HEK293 (cell line): ENCODE measurements at regions not wholly inside any gene's neighbourhood (a gene's known extent, or its start where the extent isn't known, plus 50 kb on each side); places are given as distances from the start of the nearest gene placed in this dataset.

Experiments used
- CTCF ChIA-PET: fragments of 350-600 bp; formaldehyde crosslinking; extraction: SDS; loops from one replicate; lab custom pipeline; 2021; ENCODE audit warnings: antibody characterized with exemption; lab: Yijun Ruan, JAX
- POLR2A ChIA-PET: fragments of 300-600 bp; formaldehyde crosslinking; extraction: SDS; loops from one replicate; lab custom pipeline; 2020; ENCODE audit warnings: antibody characterized with exemption, inconsistent platforms; lab: Yijun Ruan, JAX
- H3K27ac ChIP-seq: fragments of 200-500 bp; sonication (Bioruptor generic); 2 replicates; pipeline ENCODE4 v1.5.1; 2014; ENCODE audit warnings: low read depth, low read length, control low read depth, inconsistent platforms; ENCODE audit errors: extremely low read depth
- H3K36me3 ChIP-seq, 2 experiments: fragments of 200-500 bp in 1 of 2; sonication (Bioruptor generic) in 1 of 2; 1 replicate in 1 of 2; 2 replicates in 1 of 2; pipeline ENCODE4 v1.5.1; 2014 to 2017; ENCODE audit warnings: inconsistent platforms in 2 of 2, low read length in 2 of 2; ENCODE audit not compliant: control insufficient read depth in 2 of 2, insufficient read depth in 1 of 2
- H3K4me1 ChIP-seq: fragments of 200-500 bp; sonication (Bioruptor generic); 2 replicates; pipeline ENCODE4 v1.5.1; 2014; ENCODE audit warnings: mild to moderate bottlenecking, low read length, inconsistent platforms; ENCODE audit not compliant: control insufficient read depth, insufficient read depth
- H3K4me3 ChIP-seq: 2 replicates; pipeline ENCODE4 v1.5.1; 2011; ENCODE audit warnings: low read depth, mild to moderate bottlenecking, control low read depth, low read length, moderate library complexity
- H3K9me3 ChIP-seq: fragments of 200-500 bp; sonication (Bioruptor generic); 2 replicates; pipeline ENCODE4 v1.5.1; 2014; ENCODE audit warnings: low read depth, low read length, inconsistent platforms; ENCODE audit not compliant: control insufficient read depth, insufficient read depth
- EGR2 ChIP-seq: fragments of 450-650 bp; formaldehyde crosslinking; IDR thresholded peaks from 2 replicates; pipeline ENCODE4 v1.5.1; 2016; ENCODE audit warnings: low read depth, missing biosample characterization, missing genetic modification characterization
- FEZF1 ChIP-seq: fragments of 450-650 bp; formaldehyde crosslinking; IDR thresholded peaks from 2 replicates; pipeline ENCODE4 v1.5.1; 2016; ENCODE audit warnings: missing biosample characterization, missing genetic modification characterization
- KLF1 ChIP-seq: fragments of 450-650 bp; formaldehyde crosslinking; IDR thresholded peaks from 2 replicates; pipeline ENCODE4 v1.5.1; 2016; ENCODE audit warnings: missing biosample characterization, missing genetic modification characterization
- TRIM28 ChIP-seq: IDR thresholded peaks from 2 replicates; pipeline ENCODE4 v1.6.1; 2011; ENCODE audit warnings: low read length, control low read depth, borderline replicate concordance
- ZBTB21 ChIP-seq: fragments of 450-650 bp; formaldehyde crosslinking; IDR thresholded peaks from 2 replicates; pipeline ENCODE4 v1.5.1; 2017; ENCODE audit warnings: missing biosample characterization, missing genetic modification characterization
- ZNF140 ChIP-seq: fragments of 450-650 bp; formaldehyde crosslinking; IDR thresholded peaks from 2 replicates; pipeline ENCODE4 v1.5.1; 2016; ENCODE audit warnings: missing biosample characterization, missing genetic modification characterization
- ZNF26 ChIP-seq: fragments of 450-650 bp; formaldehyde crosslinking; IDR thresholded peaks from 2 replicates; pipeline ENCODE4 v1.5.1; 2016; ENCODE audit warnings: missing biosample characterization, missing genetic modification characterization
- ZNF341 ChIP-seq: fragments of 450-650 bp; formaldehyde crosslinking; IDR thresholded peaks from 2 replicates; pipeline ENCODE4; 2016; ENCODE audit warnings: low read depth, missing biosample characterization, missing genetic modification characterization
- ZNF366 ChIP-seq: fragments of 450-650 bp; formaldehyde crosslinking; conservative IDR thresholded peaks from 2 replicates; pipeline ENCODE4 v1.5.1; 2016; ENCODE audit warnings: missing biosample characterization, missing genetic modification characterization
- ZNF548 ChIP-seq: fragments of 450-650 bp; formaldehyde crosslinking; IDR thresholded peaks from 2 replicates; pipeline ENCODE4 v1.5.1; 2016; ENCODE audit warnings: missing biosample characterization, missing genetic modification characterization
- ZNF585B ChIP-seq: fragments of 450-650 bp; formaldehyde crosslinking; IDR thresholded peaks from 2 replicates; pipeline ENCODE4 v1.5.1; 2016; ENCODE audit warnings: missing biosample characterization, missing genetic modification characterization
- ZNF596 ChIP-seq: fragments of 450-650 bp; IDR thresholded peaks from 2 replicates; pipeline ENCODE4 v1.5.0; 2018; ENCODE audit warnings: missing biosample characterization, mild to moderate bottlenecking, missing genetic modification characterization, moderate library complexity
- ZNF626 ChIP-seq: fragments of 450-650 bp; sonication (Bioruptor Pico); formaldehyde crosslinking; IDR thresholded peaks from 2 replicates; pipeline ENCODE4 v1.5.1; 2018; ENCODE audit warnings: missing biosample characterization, missing genetic modification characterization, inconsistent platforms
- ZNF654 ChIP-seq: fragments of 450-650 bp; formaldehyde crosslinking; IDR thresholded peaks from 2 replicates; pipeline ENCODE4 v1.5.1; 2016; ENCODE audit warnings: low read depth, missing biosample characterization, missing genetic modification characterization
- ZNF776 ChIP-seq: fragments of 450-650 bp; formaldehyde crosslinking; IDR thresholded peaks from 2 replicates; pipeline ENCODE4 v1.5.0; 2017; ENCODE audit warnings: missing biosample characterization, missing genetic modification characterization, borderline replicate concordance
- ZNF843 ChIP-seq: fragments of 450-650 bp; formaldehyde crosslinking; IDR thresholded peaks from 2 replicates; pipeline ENCODE4 v1.5.1; 2016; ENCODE audit warnings: missing biosample characterization, missing genetic modification characterization
- TF ChIP-seq, protein P1 (sequence below): fragments of 450-650 bp; formaldehyde crosslinking; IDR thresholded peaks from 2 replicates; pipeline ENCODE4 v1.5.1; 2016; ENCODE audit warnings: missing biosample characterization, missing genetic modification characterization
- TF ChIP-seq, protein P2 (sequence below): sonication (generic); formaldehyde crosslinking; IDR thresholded peaks from 2 replicates; pipeline ENCODE4 v1.8.1; 2022; ENCODE audit warnings: mild to moderate bottlenecking, moderate library complexity, missing genetic modification reagents

DNA sequence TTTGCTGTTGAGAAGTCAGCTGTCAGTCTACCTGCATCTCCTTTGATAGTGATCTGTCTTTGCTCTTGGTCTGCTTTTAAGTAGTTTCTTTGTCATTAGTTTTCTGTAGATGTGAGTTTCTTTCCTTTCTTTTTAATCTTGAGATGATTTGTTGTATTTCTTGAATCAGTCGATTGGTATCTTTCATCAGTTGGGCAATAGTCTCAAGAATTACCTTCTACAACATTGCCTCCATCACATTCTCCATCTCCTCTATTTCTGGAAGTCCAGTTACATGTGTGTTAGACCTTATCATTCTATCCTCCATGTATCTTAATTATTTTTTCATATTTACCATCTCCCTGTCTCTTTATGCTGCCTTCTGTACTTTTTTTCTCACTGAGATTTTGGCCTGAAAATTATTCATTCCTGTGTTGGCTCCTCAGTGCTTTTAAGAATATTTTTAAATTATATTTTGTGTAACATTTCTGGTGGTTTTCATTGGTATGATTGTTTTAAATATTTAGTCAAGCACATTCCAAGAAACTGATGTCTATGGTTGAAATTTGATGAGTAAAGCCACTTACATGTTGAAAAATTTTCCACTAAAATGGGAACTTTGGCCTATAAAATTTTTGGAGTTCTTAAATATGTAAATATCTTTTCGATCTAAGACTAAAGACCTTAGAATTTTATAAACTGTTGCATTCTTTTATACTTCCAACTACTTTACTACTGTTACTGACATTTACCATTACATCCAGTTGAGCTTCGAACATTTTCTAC, 239.5 kb upstream of the MGAT5 start:
- POLR2A ChIA-PET, result interaction anchor here (0.5 kb wide), 1 partner anchor 1358 kb away, joined by 3 read pairs; no protein-coding TSS in a partner anchor
- TF ChIP-seq ZNF140 (tag by site-specific recombination) (no peak), ZNF366 (tag by site-specific recombination) (no peak)
- Histone ChIP-seq H3K9me3 (no peaks in the 10 kb centered on the region), H3K4me1 (no peaks in the 10 kb centered on the region), H3K27ac (no peak overlapping the region), H3K36me3 (no peaks in the 10 kb centered on the region), H3K4me3 (no peak overlapping the region)
- CTCF ChIA-PET, result no interaction called here

DNA sequence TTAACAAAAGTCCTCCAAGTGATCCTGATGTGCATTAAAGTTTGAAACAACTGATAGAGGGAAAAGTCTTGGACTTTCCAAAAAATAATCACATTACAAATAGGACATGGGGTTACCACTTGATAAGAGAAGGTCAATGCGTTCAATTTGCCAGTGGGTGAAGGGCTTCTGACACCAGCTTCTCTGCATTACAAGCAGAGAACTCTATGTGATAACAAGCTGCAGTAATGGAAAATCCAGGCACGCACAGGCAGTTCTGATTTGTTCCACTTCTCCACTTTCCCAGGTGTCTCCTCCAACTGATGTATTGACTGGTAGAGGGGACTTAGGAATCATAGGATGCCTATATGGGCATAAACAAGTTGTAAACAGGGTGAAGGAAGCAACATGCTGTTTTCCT, 234.0 kb upstream of the MGAT5 start:
- Histone ChIP-seq H3K4me1 (no peaks in the 10 kb centered on the region), H3K9me3 (no peaks in the 10 kb centered on the region), H3K36me3 (no peaks in the 10 kb centered on the region), H3K27ac (no peak overlapping the region), H3K4me3 (no peak overlapping the region)
- CTCF ChIA-PET, result no interaction called here
- TF ChIP-seq TRIM28 (no peak), ZNF341 (tag by site-specific recombination) (no peak), ZNF585B (tag by site-specific recombination) (no peak), EGR2 (tag by site-specific recombination) (no peak), ZNF26 (tag by site-specific recombination) (no peak), ZNF843 (tag by site-specific recombination) (no peak), ZNF776 (no peak)
- TF ChIP-seq, protein P1, sequence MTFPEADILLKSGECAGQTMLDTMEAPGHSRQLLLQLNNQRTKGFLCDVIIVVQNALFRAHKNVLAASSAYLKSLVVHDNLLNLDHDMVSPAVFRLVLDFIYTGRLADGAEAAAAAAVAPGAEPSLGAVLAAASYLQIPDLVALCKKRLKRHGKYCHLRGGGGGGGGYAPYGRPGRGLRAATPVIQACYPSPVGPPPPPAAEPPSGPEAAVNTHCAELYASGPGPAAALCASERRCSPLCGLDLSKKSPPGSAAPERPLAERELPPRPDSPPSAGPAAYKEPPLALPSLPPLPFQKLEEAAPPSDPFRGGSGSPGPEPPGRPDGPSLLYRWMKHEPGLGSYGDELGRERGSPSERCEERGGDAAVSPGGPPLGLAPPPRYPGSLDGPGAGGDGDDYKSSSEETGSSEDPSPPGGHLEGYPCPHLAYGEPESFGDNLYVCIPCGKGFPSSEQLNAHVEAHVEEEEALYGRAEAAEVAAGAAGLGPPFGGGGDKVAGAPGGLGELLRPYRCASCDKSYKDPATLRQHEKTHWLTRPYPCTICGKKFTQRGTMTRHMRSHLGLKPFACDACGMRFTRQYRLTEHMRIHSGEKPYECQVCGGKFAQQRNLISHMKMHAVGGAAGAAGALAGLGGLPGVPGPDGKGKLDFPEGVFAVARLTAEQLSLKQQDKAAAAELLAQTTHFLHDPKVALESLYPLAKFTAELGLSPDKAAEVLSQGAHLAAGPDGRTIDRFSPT (tag by site-specific recombination), result no peak
- POLR2A ChIA-PET, result no interaction called here

- TF ChIP-seq, protein P2, sequence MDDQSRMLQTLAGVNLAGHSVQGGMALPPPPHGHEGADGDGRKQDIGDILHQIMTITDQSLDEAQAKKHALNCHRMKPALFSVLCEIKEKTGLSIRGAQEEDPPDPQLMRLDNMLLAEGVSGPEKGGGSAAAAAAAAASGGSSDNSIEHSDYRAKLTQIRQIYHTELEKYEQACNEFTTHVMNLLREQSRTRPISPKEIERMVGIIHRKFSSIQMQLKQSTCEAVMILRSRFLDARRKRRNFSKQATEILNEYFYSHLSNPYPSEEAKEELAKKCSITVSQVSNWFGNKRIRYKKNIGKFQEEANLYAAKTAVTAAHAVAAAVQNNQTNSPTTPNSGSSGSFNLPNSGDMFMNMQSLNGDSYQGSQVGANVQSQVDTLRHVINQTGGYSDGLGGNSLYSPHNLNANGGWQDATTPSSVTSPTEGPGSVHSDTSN (CRISPR knock-in tag), result no peak
- TF ChIP-seq ZNF548 (tag by site-specific recombination) (no peak), FEZF1 (tag by site-specific recombination) (no peak), ZNF654 (tag by site-specific recombination) (no peak), ZNF596 (tag by site-specific recombination) (no peak), ZBTB21 (tag by site-specific recombination) (no peak), KLF1 (tag by site-specific recombination) (no peak), ZNF626 (tag by site-specific recombination) (no peak)
- no peaks in the 10 kb centered on the region for H3K4me1 ChIP-seq
- H3K36me3 ChIP-seq, result no peaks in the 10 kb centered on the region
- H3K9me3 ChIP-seq, result no peaks in the 10 kb centered on the region
- H3K27ac ChIP-seq, result no peak overlapping the region
- ChIA-PET CTCF (no interaction called here), POLR2A (no interaction called here)
- no peak overlapping the region for H3K4me3 ChIP-seq
Observed at GRCh38 chr2:134020608-134021007, 233.3 kb upstream of the MGAT5 start.
